Hepatocyte (in vitro differentiated cells): ENCODE measurements at regions not wholly inside any gene's neighbourhood (a gene's known extent, or its start where the extent isn't known, plus 50 kb on each side); places are given as distances from the start of the nearest gene placed in this dataset.

ENCODE experiments used
- DNase-seq: peaks from one replicate; pipeline ENCODE4 v3.0.0-alpha.2; 2016; ENCODE audit warnings: low spot score
- H2AFZ ChIP-seq: fragments of 200-600 bp; sonication (generic); 2 replicates; pipeline ENCODE4 v1.6.0; 2016; ENCODE audit warnings: antibody characterized with exemption, mild to moderate bottlenecking
- H3K27ac ChIP-seq: fragments of 200-600 bp; sonication (generic); 2 replicates; pipeline ENCODE4 v1.5.1; 2016; ENCODE audit warnings: mild to moderate bottlenecking
- H3K27me3 ChIP-seq: fragments of 200-600 bp; sonication (generic); 2 replicates; pipeline ENCODE4 v1.6.1; 2016
- H3K36me3 ChIP-seq: fragments of 200-600 bp; sonication (generic); replicated peaks from 2 replicates; pipeline ENCODE4 v1.5.1; 2016; ENCODE audit warnings: low read depth; ENCODE audit not compliant: insufficient read depth
- H3K4me1 ChIP-seq: fragments of 200-600 bp; sonication (generic); 2 replicates; pipeline ENCODE4 v1.5.1; 2016; ENCODE audit warnings: mild to moderate bottlenecking, moderate library complexity; ENCODE audit not compliant: insufficient read depth
- H3K4me2 ChIP-seq: fragments of 200-600 bp; sonication (generic); 2 replicates; pipeline ENCODE4 v1.6.0; 2016
- H3K4me3 ChIP-seq: fragments of 200-600 bp; sonication (generic); 2 replicates; pipeline ENCODE4 v1.5.1; 2016; ENCODE audit warnings: mild to moderate bottlenecking
- H3K79me2 ChIP-seq: fragments of 200-600 bp; sonication (generic); 2 replicates; pipeline ENCODE4 v1.6.0; 2017; ENCODE audit warnings: mild to moderate bottlenecking
- H3K9me2 ChIP-seq: fragments of 200-600 bp; sonication (generic); replicated peaks from 2 replicates; pipeline ENCODE4 v1.6.0; 2017; ENCODE audit warnings: mild to moderate bottlenecking; ENCODE audit not compliant: insufficient read depth
- H3K9me3 ChIP-seq: fragments of 200-600 bp; sonication (generic); 2 replicates; pipeline ENCODE4 v1.5.1; 2016; ENCODE audit warnings: low read depth, mild to moderate bottlenecking
- H4K20me1 ChIP-seq: fragments of 200-600 bp; sonication (generic); 2 replicates; pipeline ENCODE4 v1.6.0; 2016; ENCODE audit warnings: mild to moderate bottlenecking; ENCODE audit not compliant: insufficient read depth, poor library complexity, severe bottlenecking
- EZH2 ChIP-seq: fragments of 200-600 bp; sonication (generic); IDR thresholded peaks from 2 replicates; pipeline ENCODE4 v1.6.1; 2016; ENCODE audit warnings: antibody characterized with exemption, mild to moderate bottlenecking, borderline replicate concordance
- EZH2phosphoT487 ChIP-seq: fragments of 200-600 bp; sonication (generic); IDR thresholded peaks from one replicate; pipeline ENCODE4 v1.6.1; 2018; ENCODE audit warnings: antibody characterized with exemption, mild to moderate bottlenecking, low read depth, moderate library complexity; ENCODE audit not compliant: unreplicated experiment, severe bottlenecking
- WGBS: methylation state at CpG from one replicate; pipeline ENCODE4 v1.1.6; 2016; ENCODE audit warnings: low lambda C conversion rate; ENCODE audit errors: missing lambda C conversion rate; 5-methylcytosine and 5-hydroxymethylcytosine counted together
- TF ChIP-seq, protein P1 (sequence below): fragments of 200-600 bp; sonication (generic); IDR thresholded peaks from 2 replicates; pipeline ENCODE4 v1.5.1; 2016; ENCODE audit warnings: antibody characterized with exemption, mild to moderate bottlenecking; ENCODE audit not compliant: poor library complexity

GRCh38 chr5:3307982-3308621 lies 287.5 kb upstream of the IRX1 start:
- no peak for TF ChIP-seq EZH2phosphoT487
- TF ChIP-seq EZH2, result no peak
- Histone ChIP-seq H3K79me2 (no peaks in the 10 kb centered on the region), H2AFZ (no peak overlapping the region), H3K36me3 (no peaks in the 10 kb centered on the region), H3K4me1 (no peaks in the 10 kb centered on the region), H3K9me3 (no peaks in the 10 kb centered on the region), H3K27me3 (no peaks in the 10 kb centered on the region), H3K4me3 (no peak overlapping the region), H3K9me2 (no peaks in the 10 kb centered on the region), H4K20me1 (no peaks in the 10 kb centered on the region), H3K4me2 (no peak overlapping the region), H3K27ac (no peak overlapping the region)
- WGBS, result 71% methylated on average over 9 of the region's 9 CpGs
- no peak for DNase-seq

GRCh38 chr5:3305432-3305831 lies 290.2 kb upstream of the IRX1 start:
- H3K36me3 ChIP-seq, result no peaks in the 10 kb centered on the region
- no peak overlapping the region for H3K4me3 ChIP-seq
- H3K4me1 ChIP-seq, result no peaks in the 10 kb centered on the region
- H3K4me2 ChIP-seq, result no peak overlapping the region
- H3K27me3 ChIP-seq, result no peaks in the 10 kb centered on the region
- H3K27ac ChIP-seq, result no peak overlapping the region
- DNase-seq, result no peak
- H2AFZ ChIP-seq, result no peak overlapping the region
- TF ChIP-seq EZH2phosphoT487 (no peak), EZH2 (no peak)
- TF ChIP-seq, protein P1, sequence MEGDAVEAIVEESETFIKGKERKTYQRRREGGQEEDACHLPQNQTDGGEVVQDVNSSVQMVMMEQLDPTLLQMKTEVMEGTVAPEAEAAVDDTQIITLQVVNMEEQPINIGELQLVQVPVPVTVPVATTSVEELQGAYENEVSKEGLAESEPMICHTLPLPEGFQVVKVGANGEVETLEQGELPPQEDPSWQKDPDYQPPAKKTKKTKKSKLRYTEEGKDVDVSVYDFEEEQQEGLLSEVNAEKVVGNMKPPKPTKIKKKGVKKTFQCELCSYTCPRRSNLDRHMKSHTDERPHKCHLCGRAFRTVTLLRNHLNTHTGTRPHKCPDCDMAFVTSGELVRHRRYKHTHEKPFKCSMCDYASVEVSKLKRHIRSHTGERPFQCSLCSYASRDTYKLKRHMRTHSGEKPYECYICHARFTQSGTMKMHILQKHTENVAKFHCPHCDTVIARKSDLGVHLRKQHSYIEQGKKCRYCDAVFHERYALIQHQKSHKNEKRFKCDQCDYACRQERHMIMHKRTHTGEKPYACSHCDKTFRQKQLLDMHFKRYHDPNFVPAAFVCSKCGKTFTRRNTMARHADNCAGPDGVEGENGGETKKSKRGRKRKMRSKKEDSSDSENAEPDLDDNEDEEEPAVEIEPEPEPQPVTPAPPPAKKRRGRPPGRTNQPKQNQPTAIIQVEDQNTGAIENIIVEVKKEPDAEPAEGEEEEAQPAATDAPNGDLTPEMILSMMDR, result no peak
- 87% methylated on average over 20 of the region's 29 CpGs for WGBS
- H4K20me1 ChIP-seq, result no peaks in the 10 kb centered on the region
- no peaks in the 10 kb centered on the region for H3K9me2 ChIP-seq
- no peaks in the 10 kb centered on the region for H3K9me3 ChIP-seq
- no peaks in the 10 kb centered on the region for H3K79me2 ChIP-seq

DNA sequence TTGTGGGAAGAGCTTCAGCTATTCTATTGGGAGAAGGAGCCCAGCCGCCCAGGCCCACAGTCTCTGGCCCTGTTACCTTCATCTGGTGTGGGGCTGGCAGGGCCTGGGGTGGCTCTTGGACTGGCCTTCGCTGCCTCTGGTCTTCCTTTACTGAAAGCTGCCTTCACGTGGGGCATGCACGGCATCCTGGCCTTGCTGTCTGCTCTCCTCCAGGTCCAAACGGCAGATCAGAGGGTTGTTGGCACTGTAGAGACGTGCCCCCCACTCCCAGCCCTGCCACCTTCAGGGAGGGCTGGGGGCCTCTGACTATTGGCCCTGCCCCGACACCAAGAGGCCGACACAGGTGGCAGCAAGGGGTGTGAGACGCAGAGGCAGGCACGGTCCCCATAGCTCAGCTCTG lies 291.3 kb upstream of the IRX1 start:
- no peaks in the 10 kb centered on the region for H3K9me2 ChIP-seq
- no peaks in the 10 kb centered on the region for H3K27me3 ChIP-seq
- H2AFZ ChIP-seq, result no peak overlapping the region
- DNase-seq, result no peak
- no peak overlapping the region for H3K4me2 ChIP-seq
- H3K4me3 ChIP-seq, result no peak overlapping the region
- WGBS, result 91% methylated on average over 10 of the region's 10 CpGs
- H3K4me1 ChIP-seq, result no peaks in the 10 kb centered on the region
- H3K79me2 ChIP-seq, result no peaks in the 10 kb centered on the region
- no peaks in the 10 kb centered on the region for H4K20me1 ChIP-seq
- H3K27ac ChIP-seq, result no peak overlapping the region
- H3K36me3 ChIP-seq, result no peaks in the 10 kb centered on the region
- TF ChIP-seq EZH2 (no peak), EZH2phosphoT487 (no peak)
- TF ChIP-seq, protein P1, result no peak
- no peaks in the 10 kb centered on the region for H3K9me3 ChIP-seq

- no peak overlapping the region for H3K27ac ChIP-seq
- H3K36me3 ChIP-seq, result no peaks in the 10 kb centered on the region
- DNase-seq, result no peak
- H3K27me3 ChIP-seq, result no peaks in the 10 kb centered on the region
- TF ChIP-seq, protein P1, result no peak
- TF ChIP-seq EZH2phosphoT487, result no peak
- TF ChIP-seq EZH2, result no peak
- H3K9me2 ChIP-seq, result no peaks in the 10 kb centered on the region
- H2AFZ ChIP-seq, result no peak overlapping the region
- H4K20me1 ChIP-seq, result no peaks in the 10 kb centered on the region
- H3K4me1 ChIP-seq, result no peaks in the 10 kb centered on the region
- WGBS, result 52% methylated on average over 3 of the region's 3 CpGs
- H3K4me3 ChIP-seq, result no peak overlapping the region
- no peaks in the 10 kb centered on the region for H3K79me2 ChIP-seq
- no peak overlapping the region for H3K4me2 ChIP-seq
- no peaks in the 10 kb centered on the region for H3K9me3 ChIP-seq
Measured at GRCh38 chr5:3303777-3304176, 291.9 kb upstream of the IRX1 start.
